Ureter (tissue), 1 donor: ENCODE measurements at regions not wholly inside any gene's neighbourhood (a gene's known extent, or its start where the extent isn't known, plus 50 kb on each side); places are given as distances from the start of the nearest gene placed in this dataset.

Experiments
- DNase-seq: peaks from one replicate; pipeline ENCODE4 v3.0.0-alpha.2; 2020; ENCODE audit warnings: low spot score
- donor health status: DM: yes; HTN: yes; CAD: no.

DNA sequence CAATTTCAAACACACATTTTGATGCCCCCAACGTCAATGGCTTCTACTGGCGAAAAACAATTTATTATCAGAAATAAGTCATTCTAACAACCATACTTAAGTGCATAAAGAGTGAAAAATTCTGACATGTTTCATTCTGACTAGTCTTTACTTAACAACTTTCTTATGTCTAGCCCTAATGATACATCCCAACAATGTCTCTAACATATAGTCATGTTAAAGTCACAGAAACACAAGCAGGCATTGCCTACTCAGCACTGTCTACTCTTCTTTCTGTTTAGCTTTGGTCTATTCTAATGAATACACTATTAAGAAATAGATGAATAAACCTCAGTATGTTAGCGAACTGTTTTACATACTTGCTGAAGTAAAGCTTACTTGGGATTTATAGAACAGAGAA lies 105.8 kb upstream of the DUSP10 start:
- DNase-seq: no peak

DNA sequence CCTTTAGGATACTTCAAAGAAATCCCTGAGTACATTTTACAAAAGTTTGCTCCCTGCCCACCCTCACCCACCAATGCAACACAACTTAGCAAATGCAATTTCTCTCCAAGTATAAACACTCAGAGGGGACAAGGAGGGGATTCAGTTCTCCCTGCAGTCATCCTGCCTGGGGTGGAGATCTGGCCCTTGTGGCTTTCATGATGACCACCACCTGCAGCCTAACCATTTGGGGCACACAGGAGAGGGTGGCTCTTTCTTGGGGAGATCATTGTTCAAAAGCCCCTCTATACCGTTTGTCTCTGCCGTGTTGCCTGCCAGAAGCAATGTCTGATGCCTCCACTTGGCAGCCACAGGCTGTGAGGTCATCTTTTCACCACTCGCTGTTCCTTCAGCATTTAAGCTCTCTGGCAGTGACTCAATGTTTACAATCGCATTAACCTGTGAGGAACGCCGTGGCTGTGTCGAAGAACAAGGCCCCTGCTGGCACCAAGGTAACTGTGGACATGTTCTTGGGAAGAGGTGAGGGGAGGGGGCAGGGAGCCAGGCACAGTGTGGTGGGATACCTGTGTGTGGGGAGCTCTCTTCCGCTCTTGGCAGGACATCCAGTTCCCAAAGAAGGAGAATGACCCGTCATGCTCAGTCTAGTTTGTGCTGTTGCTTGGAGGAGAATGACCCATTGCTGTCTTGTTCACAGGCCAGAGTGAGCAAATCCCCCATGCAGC lies 103.9 kb upstream of the DUSP10 start:
- DNase-seq: peak; percentile 70

DNA sequence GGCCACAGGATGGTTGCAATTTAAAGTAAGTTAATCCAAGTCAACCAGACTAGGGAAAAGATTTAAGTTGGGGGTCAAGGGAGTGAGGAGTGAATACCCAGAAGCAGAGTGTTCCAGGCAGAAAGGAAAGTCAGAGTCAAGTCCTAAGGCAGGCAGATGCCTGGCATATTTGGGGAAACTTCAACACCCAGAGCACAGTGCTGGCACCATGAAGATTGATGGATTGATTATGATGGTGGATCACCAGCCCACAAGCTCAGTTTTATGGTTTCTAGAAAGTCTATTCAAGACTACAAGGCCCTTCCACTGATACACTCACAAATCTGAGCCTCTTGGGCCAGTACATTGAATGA lies 100.1 kb upstream of the DUSP10 start:
- no peak for DNase-seq

DNA sequence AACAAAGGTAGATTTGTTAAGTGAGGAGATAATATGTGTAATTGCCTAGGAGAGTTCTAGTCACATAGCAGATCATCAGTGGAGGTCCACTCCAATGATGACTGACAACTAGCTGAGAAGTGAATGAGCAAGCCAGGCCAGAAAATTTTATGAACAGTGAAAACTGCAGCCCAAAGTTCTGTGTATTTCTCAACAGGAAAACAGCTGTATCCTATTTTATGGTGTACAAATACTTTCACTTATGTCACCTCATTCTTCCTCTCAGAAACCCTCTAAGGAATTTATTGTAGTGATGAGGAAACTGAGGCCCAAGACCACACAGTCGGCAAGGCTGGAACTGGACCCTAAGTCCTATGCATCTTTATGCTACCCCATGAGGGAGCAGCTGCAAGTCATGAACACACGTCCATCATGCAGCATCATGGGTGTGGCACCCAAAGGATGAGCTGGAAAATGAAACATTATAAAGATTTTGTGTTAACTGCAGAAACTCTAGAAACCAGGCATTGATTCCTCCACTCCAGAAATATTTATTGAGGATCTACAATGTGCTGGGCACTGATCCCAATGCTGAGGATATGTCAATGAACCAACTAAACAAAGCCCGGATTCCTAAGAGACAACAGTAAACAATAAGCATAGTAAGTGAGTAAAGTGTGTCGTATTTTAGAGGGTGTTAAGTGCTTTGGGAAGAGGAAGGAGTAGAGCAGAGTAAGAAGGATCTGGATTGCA lies 99.5 kb upstream of the DUSP10 start:
- no peak for DNase-seq

DNA sequence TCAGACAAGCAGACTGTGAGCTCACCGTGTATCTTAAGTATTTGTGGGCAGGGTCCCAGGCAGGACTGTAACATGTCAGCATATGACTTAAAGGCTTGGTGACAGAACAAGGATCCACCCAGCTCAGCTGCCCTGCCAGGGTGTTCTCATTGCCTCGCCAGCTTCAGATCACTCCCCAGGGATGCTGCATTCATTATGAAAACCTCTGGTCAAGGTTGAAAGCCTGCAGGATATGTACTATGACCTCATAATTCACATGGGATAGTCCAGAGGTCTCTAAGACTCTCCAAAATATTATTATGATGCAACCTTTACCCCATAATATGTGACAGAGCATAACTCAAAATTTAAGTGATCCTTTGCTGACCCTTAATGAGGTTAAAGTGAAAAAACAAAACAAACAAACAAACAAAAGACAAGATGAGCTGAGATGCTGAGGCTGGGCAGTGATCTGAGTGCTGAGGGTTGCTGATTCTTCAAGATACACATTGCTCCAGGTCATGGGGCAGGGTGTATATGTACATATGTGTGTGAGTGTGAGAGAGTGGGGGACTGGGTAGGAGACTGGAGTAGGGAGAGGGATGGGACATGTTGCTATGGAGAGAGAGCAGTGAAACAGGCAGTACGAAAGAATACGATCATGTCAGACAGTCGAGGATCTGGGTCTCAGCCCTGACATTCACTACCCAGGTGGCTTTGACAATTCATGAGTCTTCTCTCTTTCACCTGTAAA lies 98.8 kb upstream of the DUSP10 start:
- no peak for DNase-seq

DNA sequence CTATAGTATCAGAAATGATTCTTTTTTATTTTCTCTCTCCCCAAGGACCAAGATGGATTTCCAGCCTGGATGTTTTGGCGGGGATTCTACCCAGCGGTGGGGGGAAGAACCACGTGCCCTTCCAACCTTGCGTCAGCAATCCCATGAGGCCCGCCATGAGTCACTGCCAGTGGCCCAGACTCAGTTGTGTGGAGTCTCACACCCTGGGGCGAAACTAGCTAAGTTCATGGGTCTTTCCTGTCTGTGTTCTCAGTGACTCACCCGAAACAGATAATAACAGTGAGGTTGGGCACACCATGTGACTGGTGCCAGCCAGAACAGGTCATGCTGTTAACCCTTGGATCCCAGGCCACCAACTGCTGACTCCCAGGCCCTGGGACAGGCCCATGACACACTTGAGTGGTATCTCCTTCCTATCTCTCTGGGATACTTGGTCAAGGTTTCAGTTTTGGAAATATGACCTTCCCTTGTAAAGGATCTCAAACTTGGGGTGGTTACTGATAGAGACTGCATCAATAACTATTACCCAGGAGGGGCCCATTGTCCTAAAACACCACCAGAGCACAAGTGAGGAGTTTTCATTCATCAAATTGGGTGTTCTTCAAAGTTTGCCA lies 98.0 kb upstream of the DUSP10 start:
- peak; percentile 84 for DNase-seq

DNA sequence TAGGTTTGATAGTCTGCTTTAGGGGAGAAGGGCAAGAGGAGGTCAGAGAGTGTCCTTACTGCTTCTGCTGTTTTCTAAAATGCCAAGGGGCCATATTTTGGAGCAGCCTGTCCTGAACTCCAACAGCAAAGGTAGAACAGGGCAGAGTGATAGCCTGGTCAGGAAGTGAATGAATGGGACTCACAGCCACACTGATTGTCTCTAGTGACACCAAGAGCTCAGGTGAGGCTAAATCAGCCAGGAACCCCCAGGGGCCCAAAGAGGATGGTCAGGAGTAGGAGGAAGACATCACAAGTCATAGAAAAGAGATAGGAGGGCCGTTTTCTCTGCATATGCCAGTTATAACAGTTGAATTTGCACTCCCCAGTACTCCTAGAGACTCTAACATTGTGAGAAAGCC lies 97.4 kb upstream of the DUSP10 start:
- no peak for DNase-seq

DNA sequence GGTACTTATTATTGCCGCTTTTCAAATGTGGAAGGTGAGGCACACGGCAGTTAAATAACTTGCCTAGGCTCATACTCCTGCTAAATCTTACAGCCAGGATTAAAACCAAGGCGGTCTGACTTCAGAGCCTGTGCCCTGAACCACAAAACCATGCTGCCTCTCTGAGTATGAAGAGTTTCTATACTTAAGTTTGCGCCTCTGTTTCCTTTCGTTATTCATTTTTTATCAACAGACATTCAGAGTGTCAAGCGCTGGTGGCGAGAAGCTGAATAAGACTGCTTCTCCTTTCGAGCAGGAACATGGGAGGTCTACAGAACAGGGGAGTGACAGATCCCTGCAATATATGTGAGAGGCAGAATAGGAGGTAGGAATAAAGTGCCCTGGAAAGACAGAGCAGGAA lies 96.0 kb upstream of the DUSP10 start:
- no peak for DNase-seq

DNA sequence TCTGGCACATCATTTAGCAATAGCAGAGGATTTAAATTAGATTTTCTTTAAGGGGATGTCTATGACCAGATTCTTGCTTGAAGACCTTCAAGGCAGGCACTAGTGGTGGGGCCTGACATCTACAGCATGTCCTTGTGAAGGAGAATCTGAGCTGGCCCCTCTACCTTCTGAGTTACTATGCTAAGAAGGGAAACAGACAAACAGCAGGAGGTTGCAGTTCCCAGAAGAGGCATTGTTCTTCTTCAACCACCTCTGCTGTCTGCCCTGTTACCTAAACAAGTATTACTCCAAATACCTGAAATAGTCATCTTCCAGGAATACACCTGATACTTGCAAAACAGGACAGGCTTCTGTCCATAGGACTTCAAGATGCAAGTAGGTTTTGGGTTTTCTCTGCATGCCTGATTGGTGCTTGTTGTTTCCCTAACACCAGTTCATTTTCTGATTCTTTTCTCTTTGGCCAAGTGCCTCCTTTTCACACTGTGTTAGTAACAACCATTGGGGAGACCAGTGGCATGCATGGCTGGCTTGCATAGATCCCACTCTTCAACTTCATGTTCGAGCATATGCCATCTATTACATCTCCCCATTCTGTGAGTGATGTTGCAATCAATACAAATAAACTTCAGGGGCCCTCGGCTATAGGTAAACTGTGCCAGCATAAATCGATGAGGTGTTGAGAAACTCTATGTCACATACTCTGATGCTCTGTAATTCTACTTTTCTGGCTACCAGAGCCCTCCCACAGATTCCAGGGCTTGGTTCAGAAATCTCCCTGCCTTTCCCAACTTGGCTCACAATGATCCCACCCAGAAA lies 93.0 kb upstream of the DUSP10 start:
- DNase-seq: no peak

DNA sequence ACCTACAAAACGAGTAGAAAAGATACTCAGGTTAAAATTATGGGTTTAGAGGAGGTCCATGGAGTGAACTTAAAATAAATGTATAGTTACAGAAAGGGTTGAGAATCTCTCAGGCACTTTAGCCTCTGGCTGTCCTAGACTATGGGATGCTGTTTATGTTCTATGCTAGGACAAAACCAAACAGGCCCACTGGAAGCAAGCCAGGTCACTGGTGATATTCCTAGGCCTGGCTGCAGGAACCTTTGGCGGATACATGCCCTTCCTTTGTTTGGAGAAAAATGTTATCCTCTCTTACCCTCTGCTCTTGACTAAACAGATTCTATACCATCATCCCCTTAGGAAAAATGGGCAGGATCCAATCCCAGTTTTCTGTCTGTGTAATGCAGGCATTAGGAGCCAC lies 90.7 kb upstream of the DUSP10 start:
- no peak for DNase-seq

DNA sequence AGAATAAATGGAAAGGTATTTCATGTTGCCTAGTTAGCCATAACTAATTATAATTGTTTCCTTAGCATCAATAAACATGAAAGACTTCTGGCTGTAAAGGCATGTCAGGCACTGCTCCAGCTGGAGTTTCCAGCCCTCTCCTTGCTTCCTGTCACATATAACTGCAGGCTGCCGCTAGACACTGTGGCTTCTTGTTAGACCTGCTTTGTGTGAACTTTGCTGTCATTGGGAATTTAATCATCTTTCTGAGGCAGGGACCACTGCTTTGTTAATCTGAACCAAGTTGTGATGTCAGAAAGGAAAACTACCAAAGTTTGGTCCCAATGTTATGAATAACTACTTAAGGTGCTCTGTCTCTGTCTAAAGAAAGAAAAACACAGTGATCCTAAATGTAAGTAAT lies 90.3 kb upstream of the DUSP10 start:
- DNase-seq: no peak

DNA sequence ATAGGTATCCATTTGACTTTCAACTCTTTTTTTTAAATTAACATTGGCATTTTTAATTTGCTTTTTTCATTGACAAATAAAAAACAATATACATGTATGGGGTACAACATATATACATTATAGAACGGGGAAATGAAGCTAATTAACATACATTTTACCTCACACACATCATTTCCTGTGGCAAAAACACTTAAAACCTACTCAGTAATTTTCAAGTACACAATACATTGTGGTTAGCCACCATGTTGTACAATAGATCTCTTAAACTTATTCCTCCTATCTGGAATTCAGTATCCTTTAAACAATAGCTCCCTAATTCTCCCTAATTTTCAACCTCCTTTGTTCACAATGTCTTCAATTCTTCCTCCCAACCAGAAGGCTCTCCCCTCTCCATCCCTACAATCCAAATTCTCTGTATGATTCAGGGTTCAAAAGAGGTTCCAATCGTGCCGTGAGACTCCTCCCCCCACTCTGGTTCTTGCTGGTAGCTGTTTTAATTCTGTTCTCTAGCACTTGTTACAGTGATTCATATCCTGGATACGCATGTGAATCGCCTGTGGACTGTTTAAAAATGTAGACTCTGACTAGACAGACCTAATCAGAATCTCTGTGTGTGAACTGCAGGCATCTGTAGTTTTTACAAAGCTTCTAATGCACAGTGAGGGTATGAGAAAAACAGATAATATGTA lies 87.6 kb upstream of the DUSP10 start:
- DNase-seq: no peak

DNA sequence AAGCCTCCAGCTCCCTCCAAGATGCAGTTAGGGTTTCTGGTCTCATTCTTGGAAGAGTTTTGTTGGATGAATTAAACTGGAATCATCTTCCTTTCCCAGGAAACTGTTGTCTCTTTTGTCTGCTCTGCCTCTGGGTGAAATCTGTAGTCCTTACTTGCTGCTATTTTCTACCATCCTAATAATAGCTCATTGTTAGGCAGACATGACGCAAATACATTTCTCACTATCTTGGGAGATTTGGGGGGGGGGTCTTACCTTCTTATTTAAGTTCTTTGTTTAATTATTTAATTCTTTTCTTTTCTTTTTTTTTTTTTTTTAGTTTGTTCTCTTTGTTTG lies 85.4 kb upstream of the DUSP10 start:
- DNase-seq: no peak

DNA sequence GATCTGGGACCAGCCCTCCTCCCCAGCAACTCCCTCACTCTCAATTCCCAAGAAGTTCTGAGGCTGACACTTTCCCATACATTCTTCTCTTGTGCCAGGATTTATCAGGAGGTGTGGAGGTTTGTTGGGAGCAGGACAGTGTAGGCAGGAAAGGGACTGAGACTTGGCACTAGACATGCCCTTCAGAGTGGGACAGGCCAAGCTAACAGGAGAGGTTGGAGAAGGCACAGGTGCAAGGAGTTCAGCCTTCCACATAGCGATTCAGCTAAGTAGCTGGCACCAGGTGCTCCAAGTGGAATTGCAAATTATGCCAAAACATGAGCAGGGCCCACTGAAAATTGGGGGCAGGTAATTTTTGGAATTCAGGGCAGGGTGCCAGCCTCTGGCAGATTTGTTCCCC lies 83.0 kb upstream of the DUSP10 start:
- no peak for DNase-seq

DNA sequence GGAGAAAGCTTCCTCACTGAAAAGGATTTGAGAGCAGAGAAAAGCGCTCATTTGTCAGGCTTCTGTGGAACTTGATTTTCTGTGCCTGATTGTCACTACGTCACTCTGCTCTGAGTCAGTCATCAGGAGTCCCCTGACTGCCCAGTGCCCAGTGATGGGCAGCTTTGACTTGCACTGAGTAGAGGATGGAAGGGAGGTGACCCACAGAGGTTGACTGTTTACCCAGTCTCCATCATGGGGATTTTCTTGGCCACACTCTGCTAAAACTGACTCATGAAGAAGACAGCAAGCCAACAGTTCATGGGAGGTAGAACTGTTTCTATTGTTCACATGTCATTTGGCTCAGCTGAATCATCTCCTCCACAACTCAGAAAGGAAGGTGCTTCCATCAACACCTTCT lies 82.1 kb upstream of the DUSP10 start:
- DNase-seq: no peak

DNA sequence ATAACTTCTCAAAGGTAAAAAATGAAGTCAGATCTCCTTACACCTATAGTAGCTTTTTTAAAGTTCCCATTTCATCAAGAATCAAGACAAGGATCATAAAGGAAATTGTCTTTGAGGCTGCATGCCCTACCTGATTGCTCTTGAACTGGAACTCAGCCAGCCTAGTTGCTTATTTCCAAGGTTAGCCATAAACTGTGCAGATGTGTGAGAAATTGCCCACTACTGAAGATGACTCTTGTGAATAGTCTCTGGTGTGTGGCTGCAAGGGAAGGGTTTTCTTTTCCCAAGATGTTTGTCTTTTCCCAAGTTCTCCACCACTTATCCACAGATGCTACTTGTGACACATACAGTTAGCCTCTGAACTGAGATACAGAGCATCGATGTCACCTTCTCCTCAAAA lies 81.7 kb upstream of the DUSP10 start:
- no peak for DNase-seq

DNA sequence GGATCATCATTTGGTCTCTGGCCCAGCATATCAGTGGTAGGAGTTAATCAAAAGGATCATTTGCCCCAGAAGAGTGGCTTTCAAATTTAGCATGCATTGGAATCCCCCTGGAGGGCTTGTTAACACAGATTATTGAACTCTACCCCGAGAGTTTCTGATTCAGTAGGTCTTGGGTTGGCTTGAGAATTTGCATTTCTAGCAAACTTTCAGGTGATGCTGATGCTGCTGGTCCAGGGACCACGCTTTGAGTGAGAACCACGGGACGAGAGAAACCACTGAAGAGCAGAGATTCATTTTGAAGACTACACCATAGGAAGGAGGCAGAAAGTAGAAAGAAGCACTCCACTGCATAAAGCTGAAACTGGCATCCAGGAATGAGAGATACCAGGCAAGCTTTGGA lies 81.3 kb upstream of the DUSP10 start:
- DNase-seq: no peak

DNA sequence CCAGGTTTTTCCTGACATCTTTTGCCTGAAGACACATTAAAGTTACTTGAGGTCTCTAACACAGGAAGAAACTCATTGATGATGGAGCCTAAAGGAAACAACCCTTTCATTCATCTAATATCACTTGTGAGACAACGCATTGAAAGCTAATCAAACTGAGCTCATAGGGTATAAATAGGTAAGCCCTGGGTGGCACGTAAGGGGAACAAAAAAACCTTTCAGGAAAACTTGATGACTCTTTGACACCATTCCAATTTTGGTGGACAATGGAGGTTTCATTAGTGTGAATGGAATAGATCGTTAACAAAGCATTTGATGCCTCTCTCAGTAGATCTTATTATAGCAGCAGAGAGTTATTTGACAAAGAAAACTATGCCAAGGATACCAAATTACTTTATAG lies 80.7 kb upstream of the DUSP10 start:
- no peak for DNase-seq

DNA sequence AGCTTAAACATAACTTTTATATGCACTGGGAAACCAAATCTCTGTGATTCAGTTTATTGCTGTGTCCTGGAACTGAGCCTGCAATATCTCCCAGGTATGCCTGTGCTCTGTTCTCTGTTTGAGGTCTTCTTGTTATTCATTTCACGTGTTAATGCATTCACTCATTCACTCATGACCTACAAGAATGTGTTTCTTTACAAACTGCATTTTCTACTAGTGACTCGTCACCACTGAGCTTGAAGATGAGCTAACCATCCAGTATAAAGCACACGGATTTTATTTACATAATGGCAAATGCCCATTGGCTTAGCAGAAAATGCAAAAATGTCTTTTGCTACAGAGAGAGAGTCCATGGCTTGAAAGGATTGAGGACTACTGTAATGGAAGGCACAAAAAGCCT lies 75.0 kb upstream of the DUSP10 start:
- DNase-seq: no peak

DNA sequence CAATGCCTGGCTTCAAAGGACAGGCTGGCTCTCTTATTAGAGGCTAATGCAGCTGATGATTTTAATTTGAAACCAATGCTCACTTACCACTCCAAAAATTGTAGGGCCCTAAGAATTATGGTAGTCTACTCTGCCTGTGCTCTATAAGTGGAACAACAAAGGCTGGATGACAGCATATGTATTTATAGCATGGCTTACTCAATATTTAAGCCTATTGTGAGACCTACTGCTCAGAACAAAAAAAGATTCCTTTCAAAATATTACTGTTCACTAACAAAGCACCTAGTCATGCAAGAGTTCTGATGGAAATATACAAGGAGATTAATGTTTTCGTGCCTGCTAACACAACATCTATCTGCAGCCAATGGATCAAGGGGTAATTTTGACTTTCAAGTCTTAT lies 73.8 kb upstream of the DUSP10 start:
- DNase-seq: no peak

DNA sequence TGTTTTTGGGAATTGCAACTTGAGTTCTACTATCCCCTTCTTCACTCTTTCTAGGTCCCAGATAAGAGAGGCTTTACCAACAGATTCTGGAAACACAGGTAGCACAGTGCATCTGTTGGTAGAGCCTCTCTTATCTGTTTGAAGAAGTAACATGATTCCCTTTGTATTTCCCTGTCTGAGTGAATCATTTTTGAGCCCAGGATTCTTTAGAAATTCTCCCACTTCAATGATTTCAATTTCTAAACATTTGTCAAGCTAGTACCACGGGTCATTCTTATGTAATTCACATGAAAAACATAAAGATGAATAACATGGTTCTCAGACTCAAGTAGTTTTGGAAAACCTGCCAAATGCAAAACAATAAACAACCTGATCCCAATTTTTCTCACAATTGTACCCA lies 72.0 kb upstream of the DUSP10 start:
- no peak for DNase-seq
